AG09309 (cell line): ENCODE measurements at regions not wholly inside any gene's neighbourhood (a gene's known extent, or its start where the extent isn't known, plus 50 kb on each side); places are given as distances from the start of the nearest gene placed in this dataset.

Experiments used
- DNase-seq: peaks from one replicate; pipeline ENCODE4 v3.0.0-alpha.2; 2010; ENCODE audit warnings: low read depth
- H3K4me3 ChIP-seq: 2 replicates; pipeline ENCODE4 v1.5.1; 2011; ENCODE audit warnings: mild to moderate bottlenecking, low read depth, low read length, moderate library complexity; ENCODE audit not compliant: control insufficient read depth
- CTCF ChIP-seq: IDR thresholded peaks from 2 replicates; pipeline ENCODE4 v1.5.1; 2011; ENCODE audit warnings: mild to moderate bottlenecking, low read depth, low read length, inconsistent platforms; ENCODE audit not compliant: insufficient read depth, control insufficient read depth; ENCODE audit errors: missing control alignments

- TF ChIP-seq CTCF: no peak
- no peak for DNase-seq
- H3K4me3 ChIP-seq: no peak overlapping the region
These were observed 85.0 kb upstream of the ARHGEF7 start for GRCh38 chr13:111029957-111030609.

GRCh38 chr13:111027458-111028439, 87.4 kb upstream of the ARHGEF7 start:
- TF ChIP-seq CTCF: no peak
- no peak overlapping the region for H3K4me3 ChIP-seq
- no peak for DNase-seq

GRCh38 chr13:111025310-111025709, 89.8 kb upstream of the ARHGEF7 start:
- DNase-seq: no peak
- no peak overlapping the region for H3K4me3 ChIP-seq
- no peak for TF ChIP-seq CTCF

GRCh38 chr13:111022886-111023285, 92.2 kb upstream of the ARHGEF7 start:
- no peak for TF ChIP-seq CTCF
- DNase-seq: no peak
- H3K4me3 ChIP-seq: no peak overlapping the region

- DNase-seq: no peak
These were observed 92.9 kb upstream of the ARHGEF7 start for GRCh38 chr13:111022241-111022640.

GRCh38 chr13:111021270-111021669, 93.8 kb upstream of the ARHGEF7 start:
- DNase-seq: no peak
- H3K4me3 ChIP-seq: no peak overlapping the region
- TF ChIP-seq CTCF: no peak

More at GRCh38 chr13:111022241-111022640, 92.9 kb upstream of the ARHGEF7 start:
- no peak overlapping the region for H3K4me3 ChIP-seq
- TF ChIP-seq CTCF: no peak
